NCI-H2107 (cell line): ENCODE measurements at regions not wholly inside any gene's neighbourhood (a gene's known extent, or its start where the extent isn't known, plus 50 kb on each side); places are given as distances from the start of the nearest gene placed in this dataset.
"Not testable (repeated sequence)": the region's sequence is repeated elsewhere in the genome, so short reads cannot be mapped to it uniquely, and the experiment has no call there.

ENCODE experiments used
- DNase-seq: peaks from one replicate; lab custom pipeline; 2025; lab: John Stamatoyannopoulos, UW

- no peak for DNase-seq
Measured at GRCh38 chr2:146413086-146413610, 1431.7 kb upstream of the ACVR2A start.

- DNase-seq = no peak
Measured at GRCh38 chr2:146412625-146413024, 1432.2 kb upstream of the ACVR2A start.

GRCh38 chr2:146405402-146406309 is 1439.2 kb upstream of the ACVR2A start:
- not testable (repeated sequence) for DNase-seq

- DNase-seq = not testable (repeated sequence)
Measured at GRCh38 chr2:146403546-146404160, 1441.2 kb upstream of the ACVR2A start.

- no peak for DNase-seq
Measured at GRCh38 chr2:146392631-146393030, 1452.2 kb upstream of the ACVR2A start.

- DNase-seq = no peak
Measured at GRCh38 chr2:146392186-146392585, 1452.6 kb upstream of the ACVR2A start.

- DNase-seq = no peak
Measured at GRCh38 chr2:146388757-146389156, 1456.1 kb upstream of the ACVR2A start.

- no peak for DNase-seq
Measured at GRCh38 chr2:146386096-146386495, 1458.7 kb upstream of the ACVR2A start.

- DNase-seq = no peak
Measured at GRCh38 chr2:146385031-146385430, 1459.8 kb upstream of the ACVR2A start.

- no peak for DNase-seq
Measured at GRCh38 chr2:146376511-146377064, 1468.2 kb upstream of the ACVR2A start.

- DNase-seq = no peak
Measured at GRCh38 chr2:146374505-146374904, 1470.3 kb upstream of the ACVR2A start.

GRCh38 chr2:146371364-146371763 is 1473.5 kb upstream of the ACVR2A start:
- DNase-seq = not testable (repeated sequence)

GRCh38 chr2:146370826-146371225 is 1474.0 kb upstream of the ACVR2A start:
- no peak for DNase-seq

- no peak for DNase-seq
Measured at GRCh38 chr2:146366276-146366675, 1478.6 kb upstream of the ACVR2A start.

GRCh38 chr2:146365041-146365440 is 1479.8 kb upstream of the ACVR2A start:
- DNase-seq = no peak

GRCh38 chr2:146363731-146364130 is 1481.1 kb upstream of the ACVR2A start:
- DNase-seq = no peak

GRCh38 chr2:146351689-146352088 is 1493.1 kb upstream of the ACVR2A start:
- DNase-seq = no peak

- DNase-seq = no peak
Measured at GRCh38 chr2:146349334-146349733, 1495.5 kb upstream of the ACVR2A start.

- DNase-seq = no peak
Measured at GRCh38 chr2:146324951-146325350, 1519.9 kb upstream of the ACVR2A start.

- DNase-seq = no peak
Measured at GRCh38 chr2:146323564-146323963, 1521.3 kb upstream of the ACVR2A start.

GRCh38 chr2:146321175-146321574 is 1523.7 kb upstream of the ACVR2A start:
- DNase-seq = no peak

- DNase-seq = no peak
Measured at GRCh38 chr2:146317959-146318358, 1526.9 kb upstream of the ACVR2A start.

- DNase-seq = no peak
Measured at GRCh38 chr2:146312899-146313298, 1531.9 kb upstream of the ACVR2A start.
